ENCODE measurements at regions not wholly inside any gene's neighbourhood (a gene's known extent, or its start where the extent isn't known, plus 50 kb on each side); places are given as distances from the start of the nearest gene placed in this dataset.

DNA sequence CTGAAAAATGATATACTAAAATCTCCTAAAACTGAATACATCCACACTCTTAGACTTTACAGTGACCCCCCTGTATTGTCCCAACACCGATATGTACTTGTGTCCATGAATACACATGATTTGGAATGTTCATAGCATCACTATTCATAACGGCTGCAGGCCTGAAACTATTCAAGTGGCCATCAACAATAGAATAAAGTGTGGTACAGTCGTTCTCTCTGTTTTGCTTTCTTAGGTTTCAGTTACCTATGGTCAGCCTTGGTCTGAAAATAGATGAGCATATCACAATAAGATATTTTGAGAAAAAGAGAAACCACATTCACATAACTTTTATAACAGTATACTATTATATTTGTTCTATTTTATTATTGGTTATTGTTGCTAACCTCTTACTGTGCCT is 150.6 kb downstream of the ASCL4 start:
- TF ChIP-seq, protein P1, sequence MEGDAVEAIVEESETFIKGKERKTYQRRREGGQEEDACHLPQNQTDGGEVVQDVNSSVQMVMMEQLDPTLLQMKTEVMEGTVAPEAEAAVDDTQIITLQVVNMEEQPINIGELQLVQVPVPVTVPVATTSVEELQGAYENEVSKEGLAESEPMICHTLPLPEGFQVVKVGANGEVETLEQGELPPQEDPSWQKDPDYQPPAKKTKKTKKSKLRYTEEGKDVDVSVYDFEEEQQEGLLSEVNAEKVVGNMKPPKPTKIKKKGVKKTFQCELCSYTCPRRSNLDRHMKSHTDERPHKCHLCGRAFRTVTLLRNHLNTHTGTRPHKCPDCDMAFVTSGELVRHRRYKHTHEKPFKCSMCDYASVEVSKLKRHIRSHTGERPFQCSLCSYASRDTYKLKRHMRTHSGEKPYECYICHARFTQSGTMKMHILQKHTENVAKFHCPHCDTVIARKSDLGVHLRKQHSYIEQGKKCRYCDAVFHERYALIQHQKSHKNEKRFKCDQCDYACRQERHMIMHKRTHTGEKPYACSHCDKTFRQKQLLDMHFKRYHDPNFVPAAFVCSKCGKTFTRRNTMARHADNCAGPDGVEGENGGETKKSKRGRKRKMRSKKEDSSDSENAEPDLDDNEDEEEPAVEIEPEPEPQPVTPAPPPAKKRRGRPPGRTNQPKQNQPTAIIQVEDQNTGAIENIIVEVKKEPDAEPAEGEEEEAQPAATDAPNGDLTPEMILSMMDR (IDR thresholded peaks at IDR 0.05; ENCODE audit: insufficient read depth, low read depth, low read length, missing control alignments), result no peak
- H3K4me3 ChIP-seq (ENCODE audit: low read depth, low read length), result no peak overlapping the region
- peak; percentile 10 for DNase-seq (ENCODE audit: low read depth)

DNA sequence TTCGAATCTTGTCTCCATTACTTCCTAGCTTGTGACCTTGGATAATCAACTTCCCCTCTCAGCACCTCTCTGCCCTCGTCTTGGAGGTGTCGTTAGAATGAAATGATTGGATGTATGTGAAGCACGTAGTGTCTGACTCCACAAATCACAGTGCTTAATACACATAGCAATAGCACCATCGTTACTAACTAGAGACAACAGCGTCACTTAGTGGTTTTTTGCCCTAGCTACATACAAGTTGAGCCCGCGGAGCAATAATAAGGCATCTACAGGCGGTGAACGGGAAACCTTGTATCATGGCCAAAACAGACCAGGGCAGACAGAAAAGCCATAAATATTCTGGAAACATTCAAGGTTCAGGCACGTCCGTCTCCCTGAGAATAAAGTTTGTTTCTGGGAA is 154.9 kb downstream of the ASCL4 start:
- DNase-seq (ENCODE audit: low read depth), result peak; percentile 40
- no peak overlapping the region for H3K4me3 ChIP-seq (ENCODE audit: low read depth, low read length)
- TF ChIP-seq, protein P1 (IDR thresholded peaks at IDR 0.05; ENCODE audit: insufficient read depth, low read depth, low read length, missing control alignments), result peak; percentile 26

DNA sequence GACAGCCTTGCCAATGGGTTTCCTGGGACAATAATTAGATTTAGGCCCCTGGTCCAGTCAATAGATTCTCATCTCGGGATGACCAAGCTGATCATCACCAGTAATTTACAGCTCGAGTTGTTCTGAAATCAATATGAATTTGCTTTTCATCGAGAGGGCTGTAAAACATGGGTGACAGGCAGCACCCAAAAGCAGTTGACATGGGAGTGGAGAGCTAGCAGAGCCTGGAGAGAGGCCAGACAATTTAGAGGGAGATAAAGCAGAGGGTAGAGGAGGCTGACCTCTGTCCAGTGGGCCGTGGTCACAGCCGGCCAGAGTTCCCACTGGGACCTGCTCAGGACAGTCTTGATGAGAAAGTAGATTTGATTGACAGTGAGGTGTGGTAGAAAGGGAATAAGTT is 157.3 kb downstream of the ASCL4 start:
- TF ChIP-seq, protein P1 (IDR thresholded peaks at IDR 0.05; ENCODE audit: insufficient read depth, low read depth, low read length, missing control alignments), result no peak
- no peak overlapping the region for H3K4me3 ChIP-seq (ENCODE audit: low read depth, low read length)
- DNase-seq (ENCODE audit: low read depth), result no peak

DNA sequence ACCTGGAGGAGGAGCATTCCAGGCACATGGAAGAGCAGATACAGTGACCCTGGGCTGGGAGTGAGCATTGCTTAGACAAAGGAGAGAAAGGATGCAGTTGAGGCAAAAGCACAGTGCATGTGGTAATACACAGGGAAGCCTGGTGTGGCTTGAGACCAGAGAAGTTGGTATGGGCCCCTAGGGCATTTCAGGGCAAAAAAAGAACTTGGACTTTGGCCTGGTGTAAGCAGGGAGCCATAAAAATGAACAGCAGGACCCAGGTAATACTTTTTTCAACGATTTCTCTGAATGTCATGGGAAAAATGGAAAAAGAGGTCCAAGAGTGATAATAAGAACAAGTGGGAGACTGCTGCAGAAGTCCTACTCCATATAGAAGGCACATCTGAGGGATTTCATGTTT is 163.9 kb downstream of the ASCL4 start:
- no peak for DNase-seq (ENCODE audit: low read depth)
- H3K4me3 ChIP-seq (ENCODE audit: low read depth, low read length), result no peak overlapping the region
- TF ChIP-seq, protein P1 (IDR thresholded peaks at IDR 0.05; ENCODE audit: insufficient read depth, low read depth, low read length, missing control alignments), result no peak

DNA sequence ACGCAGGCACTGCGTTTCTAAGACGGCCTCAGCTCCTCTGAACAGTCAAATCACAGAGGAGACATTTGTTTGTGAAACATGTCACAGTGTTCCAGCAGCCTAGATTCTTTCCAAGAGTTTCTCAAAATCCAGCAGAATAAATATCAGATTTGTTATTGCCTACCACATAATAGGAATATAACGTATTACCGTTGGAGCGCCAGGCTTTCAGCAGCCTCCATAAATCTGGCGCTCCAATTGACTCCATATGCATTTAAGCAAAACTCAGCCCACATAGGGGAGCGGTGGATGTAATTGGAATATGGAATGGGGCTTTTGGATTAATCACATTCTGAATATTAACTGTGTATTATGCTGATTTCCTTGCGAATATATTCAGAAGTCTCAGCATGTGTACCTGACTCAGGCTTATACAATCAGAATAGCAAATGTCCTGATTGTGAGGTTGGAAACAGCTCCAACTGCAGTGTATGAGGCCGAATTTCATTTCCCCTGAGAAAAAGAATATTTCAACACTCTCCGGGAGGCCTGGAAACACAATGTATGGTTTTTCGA is 174.0 kb downstream of the ASCL4 start:
- DNase-seq (ENCODE audit: low read depth), result no peak
- TF ChIP-seq, protein P1 (IDR thresholded peaks at IDR 0.05; ENCODE audit: insufficient read depth, low read depth, low read length, missing control alignments), result no peak
- H3K4me3 ChIP-seq (ENCODE audit: low read depth, low read length), result no peak overlapping the region

DNA sequence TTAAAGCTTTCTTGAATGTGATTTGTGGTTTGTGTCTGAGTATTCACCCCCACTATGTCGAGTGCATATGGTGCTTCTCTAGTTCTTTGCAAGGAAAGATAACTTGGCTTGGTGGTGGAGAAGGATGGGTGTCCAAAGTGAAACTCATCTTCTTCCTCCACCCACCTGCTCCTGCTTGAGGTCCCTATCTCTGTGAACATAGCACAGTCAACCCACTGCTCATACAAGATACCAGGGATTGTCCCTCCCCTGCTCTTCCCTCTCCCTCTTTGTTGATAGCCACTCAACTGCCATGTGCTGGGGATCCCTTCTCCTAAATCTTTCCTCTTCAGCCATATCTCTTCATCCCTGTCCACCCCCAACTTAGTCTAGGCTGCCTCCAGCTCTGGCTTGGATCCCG is 176.5 kb downstream of the ASCL4 start:
- no peak for DNase-seq (ENCODE audit: low read depth)
- no peak overlapping the region for H3K4me3 ChIP-seq (ENCODE audit: low read depth, low read length)
- TF ChIP-seq, protein P1 (IDR thresholded peaks at IDR 0.05; ENCODE audit: insufficient read depth, low read depth, low read length, missing control alignments), result no peak

DNA sequence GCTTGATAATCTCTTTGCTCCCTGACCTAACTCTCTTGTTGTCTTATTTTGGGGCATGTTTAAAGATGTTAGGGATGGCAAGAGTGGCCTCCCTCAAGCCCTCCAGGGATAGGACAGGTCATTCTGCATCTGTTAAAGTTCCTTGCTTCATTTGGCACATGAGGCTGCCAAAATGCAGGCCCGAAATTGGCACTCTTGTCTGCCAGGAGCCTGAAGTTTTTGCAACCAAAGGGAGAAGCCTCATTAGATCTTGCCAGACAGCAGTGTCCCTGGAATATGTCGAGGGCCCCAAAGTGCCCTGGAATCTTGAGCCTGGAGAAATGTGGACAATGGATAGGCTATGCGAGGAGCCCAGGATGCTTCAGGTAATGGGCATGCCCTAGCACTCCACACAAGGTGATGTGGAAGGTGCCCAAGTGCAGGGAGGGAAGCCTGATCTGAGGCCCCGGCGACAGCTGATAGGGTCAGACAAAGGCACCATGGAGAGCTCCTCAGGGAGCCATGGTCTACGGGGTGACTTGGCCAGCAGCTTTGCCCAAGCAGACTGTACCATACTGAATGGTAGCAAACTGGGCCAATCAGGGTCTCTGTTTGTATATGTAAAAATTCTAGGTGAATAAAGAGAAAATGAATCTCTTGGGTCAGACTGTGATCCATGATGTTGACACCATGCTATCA is 173.0 kb upstream of the WSCD2 start:
- DNase-seq (ENCODE audit: low read depth), result no peak
- TF ChIP-seq, protein P1 (IDR thresholded peaks at IDR 0.05; ENCODE audit: insufficient read depth, low read depth, low read length, missing control alignments), result no peak
- no peak overlapping the region for H3K4me3 ChIP-seq (ENCODE audit: low read depth, low read length)
